Spinal cord (tissue), 9 donors: ENCODE measurements at regions not wholly inside any gene's neighbourhood (a gene's known extent, or its start where the extent isn't known, plus 50 kb on each side); places are given as distances from the start of the nearest gene placed in this dataset.

Experiments used
- DNase-seq, 6 donors: peaks; one replicate each; pipeline versions ENCODE4 v3.0.0 to v3.0.0-alpha.2; 2013 to 2015; ENCODE audit warnings: low spot score in 6 of 6, low read depth in 4 of 6
- H3K27ac ChIP-seq: one replicate; pipeline ENCODE4 v1.5.1; 2013; ENCODE audit warnings: low read depth, low read length, control low read depth
- H3K27me3 ChIP-seq: one replicate; pipeline ENCODE4 v1.6.1; 2013; ENCODE audit warnings: low read length; ENCODE audit not compliant: control insufficient read depth, insufficient read depth
- H3K36me3 ChIP-seq: one replicate; pipeline ENCODE4 v1.6.1; 2013; ENCODE audit warnings: low read length; ENCODE audit not compliant: control insufficient read depth, insufficient read depth
- H3K4me1 ChIP-seq: one replicate; pipeline ENCODE4 v1.6.1; 2013; ENCODE audit warnings: low read length; ENCODE audit not compliant: control insufficient read depth, insufficient read depth
- H3K4me3 ChIP-seq: one replicate; pipeline ENCODE4 v1.5.1; 2013; ENCODE audit warnings: low read depth, low read length, control low read depth
- H3K9me3 ChIP-seq: one replicate; pipeline ENCODE4 v1.6.1; 2013; ENCODE audit warnings: low read length; ENCODE audit not compliant: control insufficient read depth, insufficient read depth
- WGBS: methylation state at CpG from one replicate; pipeline ENCODE4 v1.1.5; 2013; ENCODE audit warnings: missing lambda C conversion rate; ENCODE audit not compliant: insufficient coverage; 5-methylcytosine and 5-hydroxymethylcytosine counted together
- donor health status: healthy.

DNA sequence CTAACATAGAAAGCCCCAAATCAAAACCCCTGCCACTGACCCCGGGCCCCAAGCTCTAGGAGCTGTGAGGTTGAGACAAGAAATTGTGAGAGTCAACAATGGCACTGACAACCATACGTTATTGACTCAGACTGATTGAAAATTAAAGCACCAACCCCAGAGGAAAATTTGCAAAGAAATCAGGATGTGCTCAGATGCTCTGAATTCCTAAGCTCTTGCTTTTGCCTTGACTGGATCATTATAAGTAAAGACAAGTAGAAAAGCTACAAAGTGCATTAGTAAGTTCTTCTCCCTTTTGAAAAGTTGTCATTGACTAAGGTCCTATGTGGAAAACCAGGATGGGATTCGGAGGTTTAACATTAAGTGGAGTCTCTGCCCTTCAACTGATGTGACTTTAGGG, 130.2 kb downstream of the SAMD9 start:
- no peak for DNase-seq
- no peaks in the 10 kb centered on the region for H3K27me3 ChIP-seq
- no peak overlapping the region for H3K27ac ChIP-seq
- no peaks in the 10 kb centered on the region for H3K4me1 ChIP-seq
- no peaks in the 10 kb centered on the region for H3K9me3 ChIP-seq
- no peaks in the 10 kb centered on the region for H3K36me3 ChIP-seq
- WGBS: no CpG with 5 or more reads among the region's 3 CpGs
- H3K4me3 ChIP-seq: no peak overlapping the region

DNA sequence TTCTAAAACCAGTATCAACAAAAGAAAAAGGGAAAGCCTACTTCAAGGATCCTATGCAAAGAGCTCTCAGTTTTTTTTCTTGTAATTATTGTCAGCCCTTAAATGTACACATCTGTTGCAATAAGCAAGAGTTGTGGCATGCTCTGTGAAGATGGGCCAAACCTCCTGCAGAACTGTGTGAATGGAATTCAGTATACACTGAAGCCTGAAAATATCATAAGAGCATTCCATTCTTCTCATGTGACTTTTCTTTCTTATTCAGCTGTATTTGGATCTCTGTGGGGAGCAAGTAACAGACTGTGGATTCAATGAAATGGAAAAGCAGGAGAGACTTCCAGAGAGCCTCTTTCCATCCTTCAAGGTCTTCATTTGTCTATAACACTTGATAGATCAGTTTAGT, 130.7 kb downstream of the SAMD9 start:
- Histone ChIP-seq H3K4me1 (no peaks in the 10 kb centered on the region), H3K4me3 (no peak overlapping the region), H3K36me3 (no peaks in the 10 kb centered on the region), H3K27me3 (no peaks in the 10 kb centered on the region), H3K9me3 (no peaks in the 10 kb centered on the region), H3K27ac (no peak overlapping the region)
- DNase-seq: peak in 1 of 6 donors; percentile 14

DNA sequence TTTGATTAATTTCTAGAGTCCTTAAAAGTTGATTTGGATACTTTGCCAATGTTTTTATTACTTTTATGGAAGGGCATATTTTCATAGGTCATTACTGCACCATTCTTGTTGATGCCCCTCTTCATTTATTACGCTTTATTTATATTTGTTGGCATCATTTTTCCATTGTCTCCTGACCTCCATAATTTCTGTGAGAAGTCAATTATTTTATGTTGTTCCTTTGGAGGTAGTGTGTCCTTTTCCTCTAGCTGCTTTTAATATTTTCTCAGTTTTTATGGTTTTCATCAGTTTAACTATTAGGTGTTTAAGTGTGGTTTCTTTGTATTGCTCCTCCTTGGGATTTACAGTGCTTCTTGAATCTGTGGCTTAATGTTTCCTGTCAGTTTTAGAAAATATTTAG, 134.9 kb downstream of the SAMD9 start:
- Histone ChIP-seq H3K27me3 (no peaks in the 10 kb centered on the region), H3K36me3 (no peaks in the 10 kb centered on the region), H3K4me3 (no peak overlapping the region), H3K4me1 (no peaks in the 10 kb centered on the region), H3K9me3 (no peaks in the 10 kb centered on the region), H3K27ac (no peak overlapping the region)
- no peak for DNase-seq
- no CpG with 5 or more reads among the region's 1 CpG for WGBS

DNA sequence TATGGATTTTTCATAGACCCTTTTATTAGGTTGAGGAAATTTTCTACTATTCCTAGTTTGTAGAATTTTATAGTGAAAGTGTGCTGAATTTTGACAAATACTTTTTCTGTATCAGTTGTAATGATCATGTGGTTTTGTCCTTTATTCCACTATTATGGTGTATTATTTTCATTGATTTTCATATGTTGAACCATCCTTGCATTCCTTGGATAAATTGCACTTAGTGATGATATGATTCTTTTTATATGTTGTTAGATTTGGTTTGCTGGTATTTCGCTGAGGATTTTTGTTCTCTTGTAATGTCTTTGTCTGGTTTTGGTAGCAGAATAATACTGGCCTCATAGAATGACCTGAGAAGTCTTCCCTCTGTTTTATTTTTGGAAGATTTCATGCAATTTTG, 140.6 kb upstream of the CDK6 start:
- H3K9me3 ChIP-seq: peaks cover 5% of the 10 kb centered on the region
- WGBS: 57% methylated on average over 1 of the region's 1 CpG
- H3K4me1 ChIP-seq: no peaks in the 10 kb centered on the region
- no peak overlapping the region for H3K27ac ChIP-seq
- H3K27me3 ChIP-seq: no peaks in the 10 kb centered on the region
- DNase-seq: no peak
- H3K4me3 ChIP-seq: no peak overlapping the region
- no peaks in the 10 kb centered on the region for H3K36me3 ChIP-seq

DNA sequence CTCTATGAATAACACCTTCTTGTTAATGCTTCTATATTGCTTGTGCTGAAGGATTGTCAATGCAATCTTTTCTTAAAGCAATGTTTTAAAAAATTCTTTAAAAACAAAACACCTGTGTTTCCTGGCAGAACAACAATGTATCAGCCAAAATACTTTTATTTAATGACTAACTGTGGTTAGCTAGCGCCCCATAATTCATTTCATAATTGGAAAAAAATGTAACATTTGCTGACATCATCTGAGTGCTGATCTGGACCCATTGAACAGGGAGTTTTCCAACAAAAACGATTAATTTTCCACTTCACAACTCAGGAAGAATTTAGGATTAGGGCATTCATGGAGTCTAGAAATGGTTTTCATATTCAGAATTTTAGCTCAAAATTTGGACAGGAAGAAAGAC, 137.6 kb upstream of the CDK6 start:
- no CpG with 5 or more reads among the region's 2 CpGs for WGBS
- H3K27ac ChIP-seq: no peak overlapping the region
- no peak for DNase-seq

DNA sequence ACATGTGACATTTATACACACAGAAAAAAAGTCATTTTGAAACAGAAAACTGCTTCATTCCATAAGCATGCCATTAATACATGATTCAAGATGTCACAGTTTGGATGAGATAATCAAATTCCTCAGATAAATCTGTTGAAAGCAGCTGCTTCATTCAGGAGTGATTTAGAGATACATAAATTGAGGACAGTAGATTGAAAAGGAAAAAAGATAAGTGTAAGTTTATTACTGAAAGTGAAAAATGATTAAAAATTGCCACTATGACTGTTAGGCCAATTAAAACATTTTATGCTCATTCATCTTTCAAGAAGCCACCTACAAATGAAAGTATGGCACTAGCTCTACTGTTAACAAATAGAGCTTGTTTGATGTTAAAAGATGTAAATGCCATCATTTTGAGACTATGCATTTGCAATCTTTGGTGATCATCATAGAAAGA, 136.9 kb upstream of the CDK6 start:
- DNase-seq: no peak
- H3K27me3 ChIP-seq: no peaks in the 10 kb centered on the region
- no peaks in the 10 kb centered on the region for H3K36me3 ChIP-seq
- no peaks in the 10 kb centered on the region for H3K4me1 ChIP-seq
- H3K4me3 ChIP-seq: no peak overlapping the region
- H3K9me3 ChIP-seq: peaks cover 5% of the 10 kb centered on the region
- H3K27ac ChIP-seq: no peak overlapping the region

More for the DNA sequence above, 137.6 kb upstream of the CDK6 start:
- Histone ChIP-seq H3K9me3 (peaks cover 5% of the 10 kb centered on the region), H3K27me3 (no peaks in the 10 kb centered on the region), H3K4me3 (no peak overlapping the region), H3K36me3 (no peaks in the 10 kb centered on the region), H3K4me1 (no peaks in the 10 kb centered on the region)

DNA sequence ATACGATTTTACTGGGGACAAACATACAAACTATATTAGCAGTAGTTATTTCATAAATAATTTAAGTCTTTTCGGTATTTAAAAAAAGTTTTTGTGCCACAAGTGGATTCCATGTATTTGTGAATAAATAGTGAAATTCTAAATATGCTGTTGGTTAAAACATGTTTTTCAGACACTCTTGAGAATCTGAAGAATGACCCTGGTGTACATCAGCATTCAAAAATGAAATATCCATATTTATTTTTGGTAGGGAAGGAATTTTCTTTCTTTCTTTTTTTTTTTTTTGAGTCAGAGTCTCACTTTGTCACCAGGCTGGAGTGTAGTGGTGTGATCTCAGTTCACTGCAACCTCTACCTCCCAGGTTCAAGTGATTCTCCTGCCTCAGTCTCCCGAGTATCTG, 136.1 kb upstream of the CDK6 start:
- Histone ChIP-seq H3K27ac (no peak overlapping the region), H3K9me3 (peaks cover 5% of the 10 kb centered on the region), H3K4me3 (no peak overlapping the region), H3K36me3 (no peaks in the 10 kb centered on the region), H3K27me3 (no peaks in the 10 kb centered on the region), H3K4me1 (no peaks in the 10 kb centered on the region)
- no peak for DNase-seq
- WGBS: no CpG with 5 or more reads among the region's 3 CpGs

DNA sequence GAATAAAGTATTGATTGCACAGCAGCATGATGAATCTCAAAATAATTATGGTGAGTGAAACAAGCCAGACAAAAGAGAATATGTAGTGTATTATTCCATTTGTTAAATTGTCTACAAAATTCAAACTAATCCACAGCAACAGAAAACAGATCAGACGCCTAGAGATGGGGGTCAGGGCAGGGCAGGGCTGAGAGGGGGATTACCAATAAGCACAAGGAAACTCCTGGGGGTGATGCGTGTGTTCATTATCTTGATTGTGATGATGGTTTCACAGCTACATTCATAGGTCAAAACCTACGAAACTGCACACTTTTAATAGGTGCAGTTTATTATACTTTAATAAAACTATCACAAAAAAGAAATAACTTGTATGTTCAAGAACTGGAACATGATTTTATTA, 132.7 kb upstream of the CDK6 start:
- Histone ChIP-seq H3K27ac (no peak overlapping the region), H3K9me3 (no peaks in the 10 kb centered on the region), H3K4me1 (no peaks in the 10 kb centered on the region), H3K36me3 (no peaks in the 10 kb centered on the region), H3K4me3 (no peak overlapping the region), H3K27me3 (no peaks in the 10 kb centered on the region)
- no peak for DNase-seq
- WGBS: no CpG with 5 or more reads among the region's 3 CpGs

DNA sequence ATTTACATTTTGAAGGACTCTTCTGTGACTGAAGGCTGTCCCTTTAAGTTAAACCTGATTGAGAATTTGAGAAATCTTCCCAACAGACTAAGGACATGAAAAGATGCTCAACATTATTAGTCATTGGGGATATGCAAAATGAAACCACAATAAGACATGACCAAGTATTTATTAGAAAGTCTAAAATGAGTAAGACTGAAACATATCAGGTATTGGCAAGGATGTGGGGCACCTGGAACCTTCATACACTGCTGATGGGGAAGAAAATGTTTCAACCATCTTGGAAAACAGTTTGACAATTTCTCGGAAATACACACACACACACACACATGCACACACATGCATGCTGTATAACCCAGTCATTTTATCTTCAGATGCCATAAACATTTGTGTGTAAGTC, 132.1 kb upstream of the CDK6 start:
- H3K4me3 ChIP-seq: no peak overlapping the region
- DNase-seq: no peak
- H3K4me1 ChIP-seq: no peaks in the 10 kb centered on the region
- WGBS: no CpG with 5 or more reads among the region's 1 CpG
- H3K9me3 ChIP-seq: no peaks in the 10 kb centered on the region
- no peaks in the 10 kb centered on the region for H3K27me3 ChIP-seq
- no peaks in the 10 kb centered on the region for H3K36me3 ChIP-seq
- no peak overlapping the region for H3K27ac ChIP-seq

DNA sequence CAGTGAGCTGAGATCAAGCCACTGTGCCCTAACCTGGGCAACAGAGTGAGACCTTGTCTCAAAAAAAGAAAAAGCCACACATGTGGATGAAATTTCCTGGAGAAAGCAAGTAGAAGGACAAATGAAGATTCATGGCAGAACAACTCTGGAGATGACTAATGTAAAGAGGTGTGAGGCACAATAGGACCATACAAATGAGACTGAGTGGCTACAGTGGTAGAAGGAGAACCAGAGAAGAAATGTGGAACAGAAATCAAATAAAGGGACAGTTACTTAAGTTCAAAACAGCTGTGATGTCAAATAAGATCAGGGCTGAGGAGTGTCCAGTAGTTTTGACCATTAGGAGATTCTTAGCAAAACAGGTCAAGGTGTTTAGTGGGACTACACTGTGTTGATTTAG, 130.9 kb upstream of the CDK6 start:
- Histone ChIP-seq H3K4me1 (no peaks in the 10 kb centered on the region), H3K27me3 (no peaks in the 10 kb centered on the region), H3K9me3 (no peaks in the 10 kb centered on the region), H3K36me3 (no peaks in the 10 kb centered on the region), H3K4me3 (no peak overlapping the region), H3K27ac (no peak overlapping the region)
- no peak for DNase-seq

DNA sequence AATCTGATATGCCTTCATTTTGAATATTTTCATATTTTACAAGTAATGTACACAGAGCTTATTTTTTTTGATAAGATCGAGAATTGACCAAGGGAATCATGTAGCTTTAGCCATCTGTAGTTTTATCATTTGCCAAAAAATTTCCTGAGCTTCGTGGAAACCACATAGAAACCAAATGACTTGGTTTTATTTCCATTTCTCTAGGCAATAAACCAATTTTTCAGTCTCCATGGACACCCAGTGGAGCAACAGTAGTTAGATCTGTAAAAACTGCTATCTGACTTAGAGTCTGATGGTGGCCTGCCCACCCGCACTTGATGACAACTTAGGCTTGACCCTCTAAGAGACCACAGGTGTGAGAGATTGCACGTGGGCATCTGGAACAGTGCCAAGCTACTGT, 127.8 kb upstream of the CDK6 start:
- WGBS: 74% methylated on average over 2 of the region's 4 CpGs

More for the DNA sequence above, 127.8 kb upstream of the CDK6 start:
- peak in 2 of 6 donors; percentile 4 to 16 for DNase-seq
- no peaks in the 10 kb centered on the region for H3K27me3 ChIP-seq
- H3K36me3 ChIP-seq: no peaks in the 10 kb centered on the region
- no peaks in the 10 kb centered on the region for H3K4me1 ChIP-seq
- no peak overlapping the region for H3K4me3 ChIP-seq
- no peaks in the 10 kb centered on the region for H3K9me3 ChIP-seq
- H3K27ac ChIP-seq: no peak overlapping the region
